ENCODE measurements at regions not wholly inside any gene's neighbourhood (a gene's known extent, or its start where the extent isn't known, plus 50 kb on each side); places are given as distances from the start of the nearest gene placed in this dataset.
"Not testable (repeated sequence)": the region's sequence is repeated elsewhere in the genome, so short reads cannot be mapped to it uniquely, and the experiment has no call there.

GRCh38 chr2:194491409-194492115, 1165.5 kb upstream of the SLC39A10 start:
- no peak for DNase-seq

GRCh38 chr2:194486326-194486725, 1170.7 kb upstream of the SLC39A10 start:
- no peak for DNase-seq

- no peak for DNase-seq
These were observed 1174.0 kb upstream of the SLC39A10 start for GRCh38 chr2:194483041-194483440.

GRCh38 chr2:194465641-194466040, 1191.4 kb upstream of the SLC39A10 start:
- DNase-seq = no peak

- no peak for DNase-seq
These were observed 1191.9 kb upstream of the SLC39A10 start for GRCh38 chr2:194464964-194465638.

- DNase-seq = not testable (repeated sequence)
These were observed 1194.1 kb upstream of the SLC39A10 start for GRCh38 chr2:194462883-194463282.

GRCh38 chr2:194455358-194455757, 1201.7 kb upstream of the SLC39A10 start:
- no peak for DNase-seq

- DNase-seq = no peak
These were observed 1204.5 kb upstream of the SLC39A10 start for GRCh38 chr2:194452504-194452903.

- DNase-seq = no peak
These were observed 1211.8 kb upstream of the SLC39A10 start for GRCh38 chr2:194445226-194445625.

GRCh38 chr2:194443926-194444325, 1213.1 kb upstream of the SLC39A10 start:
- DNase-seq = no peak

- DNase-seq = no peak
These were observed 1232.3 kb upstream of the SLC39A10 start for GRCh38 chr2:194424683-194425209.

- no peak for DNase-seq
These were observed 1245.8 kb upstream of the SLC39A10 start for GRCh38 chr2:194411221-194411620.

GRCh38 chr2:194395818-194396217, 1261.2 kb upstream of the SLC39A10 start:
- no peak for DNase-seq

- DNase-seq = no peak
These were observed 1271.7 kb upstream of the SLC39A10 start for GRCh38 chr2:194385376-194385775.

- no peak for DNase-seq
These were observed 1273.6 kb upstream of the SLC39A10 start for GRCh38 chr2:194383401-194383800.

GRCh38 chr2:194382221-194382620, 1274.8 kb upstream of the SLC39A10 start:
- no peak for DNase-seq

- no peak for DNase-seq
These were observed 1277.0 kb upstream of the SLC39A10 start for GRCh38 chr2:194380011-194380410.

GRCh38 chr2:194367390-194367789, 1289.6 kb upstream of the SLC39A10 start:
- not testable (repeated sequence) for DNase-seq

GRCh38 chr2:194363878-194364277, 1293.1 kb upstream of the SLC39A10 start:
- DNase-seq = no peak

- DNase-seq = no peak
These were observed 1293.7 kb upstream of the SLC39A10 start for GRCh38 chr2:194363295-194363694.

GRCh38 chr2:194352505-194352904, 1304.5 kb upstream of the SLC39A10 start:
- no peak for DNase-seq

- DNase-seq = no peak
These were observed 1310.8 kb upstream of the SLC39A10 start for GRCh38 chr2:194346193-194346592.

GRCh38 chr2:194345347-194345746, 1311.7 kb upstream of the SLC39A10 start:
- no peak for DNase-seq

GRCh38 chr2:194343167-194343566, 1313.9 kb upstream of the SLC39A10 start:
- DNase-seq = no peak
